K562 (cell line): ENCODE measurements at regions not wholly inside any gene's neighbourhood (a gene's known extent, or its start where the extent isn't known, plus 50 kb on each side); places are given as distances from the start of the nearest gene placed in this dataset.

Source experiments
- BCOR ChIP-seq: fragments of 450-650 bp; IDR thresholded peaks from 2 replicates; pipeline ENCODE4 v1.6.1; 2016
- BMI1 ChIP-seq: fragments of 150-350 bp; IDR thresholded peaks from 2 replicates; pipeline ENCODE4 v1.6.1; 2014; ENCODE audit warnings: low read length
- EZH2 ChIP-seq: IDR thresholded peaks from 2 replicates; pipeline ENCODE4 v1.6.1; 2012; ENCODE audit warnings: low read depth, mild to moderate bottlenecking, inconsistent platforms, low read length, borderline replicate concordance
- FOXM1 ChIP-seq, 2 experiments: fragments of 450-650 bp in 1 of 2; sonication (generic) in 1 of 2; formaldehyde crosslinking in 1 of 2; IDR thresholded peaks; 2 replicates each; pipeline versions ENCODE4 v1.6.1 to v1.9.0; 2017 to 2022; ENCODE audit warnings: low read depth in 2 of 2, mild to moderate bottlenecking in 2 of 2, missing genetic modification reagents in 1 of 2, moderate library complexity in 1 of 2
- POLR2A ChIP-seq: fragments of 450-650 bp; conservative IDR thresholded peaks from 2 replicates; pipeline ENCODE4 v1.6.1; 2016
- ZNF133 ChIP-seq: fragments of 250-450 bp; sonication (Bioruptor Pico); IDR thresholded peaks from 2 replicates; pipeline ENCODE4 v1.4.0; 2020; ENCODE audit warnings: mild to moderate bottlenecking
- ZNF232 ChIP-seq: sonication (generic); formaldehyde crosslinking; IDR thresholded peaks from 2 replicates; pipeline ENCODE4 v1.8.0; 2022; ENCODE audit warnings: mild to moderate bottlenecking, missing genetic modification reagents
- TF ChIP-seq, protein P1 (sequence below), 3 experiments: IDR thresholded peaks in 2 of 3; conservative IDR thresholded peaks in 1 of 3; 2 replicates each; pipeline ENCODE4 v1.5.1; 2011 to 2012; ENCODE audit warnings: low read length in 3 of 3, mild to moderate bottlenecking in 3 of 3, control low read depth in 2 of 3, improper control_type of control experiment in 1 of 3, inconsistent platforms in 1 of 3, low read depth in 1 of 3, mixed read lengths in 1 of 3, moderate library complexity in 1 of 3; ENCODE audit not compliant: insufficient read depth in 2 of 3
- TF ChIP-seq, protein P2 (sequence below): fragments of 450-650 bp; conservative IDR thresholded peaks from 2 replicates; pipeline ENCODE4 v1.6.1; 2016; ENCODE audit warnings: missing genetic modification characterization, low read depth, mild to moderate bottlenecking, missing compliant biosample characterization, moderate library complexity
- TF ChIP-seq, protein P3 (sequence below): fragments of 450-650 bp; IDR thresholded peaks from 2 replicates; pipeline ENCODE4 v1.7.0; 2016; ENCODE audit warnings: borderline replicate concordance
- TF ChIP-seq, protein P4 (sequence below): sonication (generic); formaldehyde crosslinking; IDR thresholded peaks from 2 replicates; pipeline ENCODE4 v1.8.1; 2022; ENCODE audit warnings: missing genetic modification reagents
- TF ChIP-seq, protein P5 (sequence below), 2 experiments: fragments of 450-650 bp; formaldehyde crosslinking in 1 of 2; IDR thresholded peaks; 2 replicates each; pipeline versions ENCODE4 v1.4.0 to v1.6.1; 2014 to 2020; ENCODE audit warnings: mild to moderate bottlenecking in 2 of 2, borderline replicate concordance in 1 of 2, low read depth in 1 of 2

DNA sequence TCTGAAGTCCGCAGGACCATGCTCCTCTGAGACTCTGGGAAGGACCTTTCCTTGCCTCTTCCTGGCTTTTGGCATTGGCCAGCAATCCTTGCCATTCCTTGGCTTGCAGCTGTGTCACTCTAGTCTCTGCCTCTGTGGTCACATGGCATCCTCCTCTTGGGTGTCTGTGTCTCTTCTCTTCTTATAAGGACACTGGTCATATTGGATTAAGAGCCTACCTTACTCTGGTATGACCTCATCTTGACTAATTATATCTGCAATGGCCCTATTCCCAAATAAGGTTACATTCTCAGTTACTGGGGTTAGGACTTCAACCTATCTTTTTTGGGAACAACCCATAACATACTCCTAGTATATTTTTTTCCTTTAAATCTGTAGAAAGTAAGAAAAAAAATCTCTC, 49.9 kb upstream of the GTSF1L start:
- TF ChIP-seq, protein P1, sequence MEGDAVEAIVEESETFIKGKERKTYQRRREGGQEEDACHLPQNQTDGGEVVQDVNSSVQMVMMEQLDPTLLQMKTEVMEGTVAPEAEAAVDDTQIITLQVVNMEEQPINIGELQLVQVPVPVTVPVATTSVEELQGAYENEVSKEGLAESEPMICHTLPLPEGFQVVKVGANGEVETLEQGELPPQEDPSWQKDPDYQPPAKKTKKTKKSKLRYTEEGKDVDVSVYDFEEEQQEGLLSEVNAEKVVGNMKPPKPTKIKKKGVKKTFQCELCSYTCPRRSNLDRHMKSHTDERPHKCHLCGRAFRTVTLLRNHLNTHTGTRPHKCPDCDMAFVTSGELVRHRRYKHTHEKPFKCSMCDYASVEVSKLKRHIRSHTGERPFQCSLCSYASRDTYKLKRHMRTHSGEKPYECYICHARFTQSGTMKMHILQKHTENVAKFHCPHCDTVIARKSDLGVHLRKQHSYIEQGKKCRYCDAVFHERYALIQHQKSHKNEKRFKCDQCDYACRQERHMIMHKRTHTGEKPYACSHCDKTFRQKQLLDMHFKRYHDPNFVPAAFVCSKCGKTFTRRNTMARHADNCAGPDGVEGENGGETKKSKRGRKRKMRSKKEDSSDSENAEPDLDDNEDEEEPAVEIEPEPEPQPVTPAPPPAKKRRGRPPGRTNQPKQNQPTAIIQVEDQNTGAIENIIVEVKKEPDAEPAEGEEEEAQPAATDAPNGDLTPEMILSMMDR (IDR thresholded peaks at IDR 0.05 in 2 of 3, conservative IDR thresholded peaks at IDR 0.05 in 1 of 3; ENCODE audit: insufficient read depth in 2 of 3, low read depth in 1 of 3, low read length in 3 of 3), result no peak
- TF ChIP-seq BMI1 (no peak), POLR2A (no peak), ZNF232 (CRISPR knock-in tag) (no peak), ZNF133 (CRISPR knock-in tag) (no peak), BCOR (no peak), FOXM1 (IDR thresholded peaks at IDR 0.05; ENCODE audit: low read depth) (no peak), FOXM1 (CRISPR knock-in tag; IDR thresholded peaks at IDR 0.05; ENCODE audit: low read depth) (no peak), EZH2 (no peak)
- TF ChIP-seq, protein P2, sequence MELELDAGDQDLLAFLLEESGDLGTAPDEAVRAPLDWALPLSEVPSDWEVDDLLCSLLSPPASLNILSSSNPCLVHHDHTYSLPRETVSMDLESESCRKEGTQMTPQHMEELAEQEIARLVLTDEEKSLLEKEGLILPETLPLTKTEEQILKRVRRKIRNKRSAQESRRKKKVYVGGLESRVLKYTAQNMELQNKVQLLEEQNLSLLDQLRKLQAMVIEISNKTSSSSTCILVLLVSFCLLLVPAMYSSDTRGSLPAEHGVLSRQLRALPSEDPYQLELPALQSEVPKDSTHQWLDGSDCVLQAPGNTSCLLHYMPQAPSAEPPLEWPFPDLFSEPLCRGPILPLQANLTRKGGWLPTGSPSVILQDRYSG, result no peak
- TF ChIP-seq, protein P3, sequence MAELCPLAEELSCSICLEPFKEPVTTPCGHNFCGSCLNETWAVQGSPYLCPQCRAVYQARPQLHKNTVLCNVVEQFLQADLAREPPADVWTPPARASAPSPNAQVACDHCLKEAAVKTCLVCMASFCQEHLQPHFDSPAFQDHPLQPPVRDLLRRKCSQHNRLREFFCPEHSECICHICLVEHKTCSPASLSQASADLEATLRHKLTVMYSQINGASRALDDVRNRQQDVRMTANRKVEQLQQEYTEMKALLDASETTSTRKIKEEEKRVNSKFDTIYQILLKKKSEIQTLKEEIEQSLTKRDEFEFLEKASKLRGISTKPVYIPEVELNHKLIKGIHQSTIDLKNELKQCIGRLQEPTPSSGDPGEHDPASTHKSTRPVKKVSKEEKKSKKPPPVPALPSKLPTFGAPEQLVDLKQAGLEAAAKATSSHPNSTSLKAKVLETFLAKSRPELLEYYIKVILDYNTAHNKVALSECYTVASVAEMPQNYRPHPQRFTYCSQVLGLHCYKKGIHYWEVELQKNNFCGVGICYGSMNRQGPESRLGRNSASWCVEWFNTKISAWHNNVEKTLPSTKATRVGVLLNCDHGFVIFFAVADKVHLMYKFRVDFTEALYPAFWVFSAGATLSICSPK, result no peak
- TF ChIP-seq, protein P4, sequence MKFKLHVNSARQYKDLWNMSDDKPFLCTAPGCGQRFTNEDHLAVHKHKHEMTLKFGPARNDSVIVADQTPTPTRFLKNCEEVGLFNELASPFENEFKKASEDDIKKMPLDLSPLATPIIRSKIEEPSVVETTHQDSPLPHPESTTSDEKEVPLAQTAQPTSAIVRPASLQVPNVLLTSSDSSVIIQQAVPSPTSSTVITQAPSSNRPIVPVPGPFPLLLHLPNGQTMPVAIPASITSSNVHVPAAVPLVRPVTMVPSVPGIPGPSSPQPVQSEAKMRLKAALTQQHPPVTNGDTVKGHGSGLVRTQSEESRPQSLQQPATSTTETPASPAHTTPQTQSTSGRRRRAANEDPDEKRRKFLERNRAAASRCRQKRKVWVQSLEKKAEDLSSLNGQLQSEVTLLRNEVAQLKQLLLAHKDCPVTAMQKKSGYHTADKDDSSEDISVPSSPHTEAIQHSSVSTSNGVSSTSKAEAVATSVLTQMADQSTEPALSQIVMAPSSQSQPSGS (CRISPR knock-in tag), result no peak
- TF ChIP-seq, protein P5, sequence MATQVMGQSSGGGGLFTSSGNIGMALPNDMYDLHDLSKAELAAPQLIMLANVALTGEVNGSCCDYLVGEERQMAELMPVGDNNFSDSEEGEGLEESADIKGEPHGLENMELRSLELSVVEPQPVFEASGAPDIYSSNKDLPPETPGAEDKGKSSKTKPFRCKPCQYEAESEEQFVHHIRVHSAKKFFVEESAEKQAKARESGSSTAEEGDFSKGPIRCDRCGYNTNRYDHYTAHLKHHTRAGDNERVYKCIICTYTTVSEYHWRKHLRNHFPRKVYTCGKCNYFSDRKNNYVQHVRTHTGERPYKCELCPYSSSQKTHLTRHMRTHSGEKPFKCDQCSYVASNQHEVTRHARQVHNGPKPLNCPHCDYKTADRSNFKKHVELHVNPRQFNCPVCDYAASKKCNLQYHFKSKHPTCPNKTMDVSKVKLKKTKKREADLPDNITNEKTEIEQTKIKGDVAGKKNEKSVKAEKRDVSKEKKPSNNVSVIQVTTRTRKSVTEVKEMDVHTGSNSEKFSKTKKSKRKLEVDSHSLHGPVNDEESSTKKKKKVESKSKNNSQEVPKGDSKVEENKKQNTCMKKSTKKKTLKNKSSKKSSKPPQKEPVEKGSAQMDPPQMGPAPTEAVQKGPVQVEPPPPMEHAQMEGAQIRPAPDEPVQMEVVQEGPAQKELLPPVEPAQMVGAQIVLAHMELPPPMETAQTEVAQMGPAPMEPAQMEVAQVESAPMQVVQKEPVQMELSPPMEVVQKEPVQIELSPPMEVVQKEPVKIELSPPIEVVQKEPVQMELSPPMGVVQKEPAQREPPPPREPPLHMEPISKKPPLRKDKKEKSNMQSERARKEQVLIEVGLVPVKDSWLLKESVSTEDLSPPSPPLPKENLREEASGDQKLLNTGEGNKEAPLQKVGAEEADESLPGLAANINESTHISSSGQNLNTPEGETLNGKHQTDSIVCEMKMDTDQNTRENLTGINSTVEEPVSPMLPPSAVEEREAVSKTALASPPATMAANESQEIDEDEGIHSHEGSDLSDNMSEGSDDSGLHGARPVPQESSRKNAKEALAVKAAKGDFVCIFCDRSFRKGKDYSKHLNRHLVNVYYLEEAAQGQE (IDR thresholded peaks at IDR 0.05; ENCODE audit: borderline replicate concordance), result no peak
- TF ChIP-seq, protein P5 (CRISPR knock-in tag; IDR thresholded peaks at IDR 0.05; ENCODE audit: low read depth), result no peak
